ENCODE measurements at regions not wholly inside any gene's neighbourhood (a gene's known extent, or its start where the extent isn't known, plus 50 kb on each side); places are given as distances from the start of the nearest gene placed in this dataset.

GRCh38 chr5:58294598-58295305 is 165.1 kb downstream of the PLK2 start:
- TF ChIP-seq EZH2 (IDR thresholded peaks at IDR 0.05; ENCODE audit: borderline replicate concordance, insufficient read depth, low read depth, low read length, poor library complexity, severe bottlenecking) = no peak
- TF ChIP-seq, protein P1, sequence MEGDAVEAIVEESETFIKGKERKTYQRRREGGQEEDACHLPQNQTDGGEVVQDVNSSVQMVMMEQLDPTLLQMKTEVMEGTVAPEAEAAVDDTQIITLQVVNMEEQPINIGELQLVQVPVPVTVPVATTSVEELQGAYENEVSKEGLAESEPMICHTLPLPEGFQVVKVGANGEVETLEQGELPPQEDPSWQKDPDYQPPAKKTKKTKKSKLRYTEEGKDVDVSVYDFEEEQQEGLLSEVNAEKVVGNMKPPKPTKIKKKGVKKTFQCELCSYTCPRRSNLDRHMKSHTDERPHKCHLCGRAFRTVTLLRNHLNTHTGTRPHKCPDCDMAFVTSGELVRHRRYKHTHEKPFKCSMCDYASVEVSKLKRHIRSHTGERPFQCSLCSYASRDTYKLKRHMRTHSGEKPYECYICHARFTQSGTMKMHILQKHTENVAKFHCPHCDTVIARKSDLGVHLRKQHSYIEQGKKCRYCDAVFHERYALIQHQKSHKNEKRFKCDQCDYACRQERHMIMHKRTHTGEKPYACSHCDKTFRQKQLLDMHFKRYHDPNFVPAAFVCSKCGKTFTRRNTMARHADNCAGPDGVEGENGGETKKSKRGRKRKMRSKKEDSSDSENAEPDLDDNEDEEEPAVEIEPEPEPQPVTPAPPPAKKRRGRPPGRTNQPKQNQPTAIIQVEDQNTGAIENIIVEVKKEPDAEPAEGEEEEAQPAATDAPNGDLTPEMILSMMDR (IDR thresholded peaks at IDR 0.05) = no peak
